HEK293T (cell line): ENCODE measurements at regions not wholly inside any gene's neighbourhood (a gene's known extent, or its start where the extent isn't known, plus 50 kb on each side); places are given as distances from the start of the nearest gene placed in this dataset.

ENCODE experiments used
- CTCF ChIA-PET: fragments of 350-600 bp; formaldehyde crosslinking; extraction: SDS; loops from one replicate; lab custom pipeline; 2021; ENCODE audit warnings: antibody characterized with exemption, inconsistent platforms; lab: Yijun Ruan, JAX
- POLR2A ChIA-PET: fragments of 350-600 bp; formaldehyde crosslinking; extraction: SDS; loops from one replicate; lab custom pipeline; 2020; ENCODE audit warnings: antibody characterized with exemption, inconsistent platforms; lab: Yijun Ruan, JAX
- DNase-seq: peaks from one replicate; pipeline ENCODE4 v3.0.0; 2012; ENCODE audit warnings: mixed read lengths; ENCODE audit errors: extremely low spot score
- ARNT ChIP-seq: fragments of 450-650 bp; IDR thresholded peaks from 2 replicates; pipeline ENCODE4 v1.6.1; 2017; ENCODE audit warnings: mild to moderate bottlenecking
- BHLHE40 ChIP-seq: fragments of 450-650 bp; IDR thresholded peaks from 2 replicates; pipeline ENCODE4 v1.6.1; 2016; ENCODE audit warnings: mild to moderate bottlenecking, moderate library complexity, borderline replicate concordance
- CTBP1 ChIP-seq: fragments of 450-650 bp; IDR thresholded peaks from 2 replicates; pipeline ENCODE4 v1.6.1; 2016; ENCODE audit warnings: borderline replicate concordance
- ELF4 ChIP-seq: fragments of 450-650 bp; IDR thresholded peaks from 2 replicates; pipeline ENCODE4 v1.6.1; 2017; ENCODE audit warnings: antibody characterized with exemption
- FOXA1 ChIP-seq: fragments of 450-650 bp; IDR thresholded peaks from 2 replicates; pipeline ENCODE4 v1.6.1; 2016; ENCODE audit warnings: mild to moderate bottlenecking
- FOXK2 ChIP-seq: fragments of 450-650 bp; IDR thresholded peaks from 2 replicates; pipeline ENCODE4 v1.6.1; 2016; ENCODE audit warnings: mild to moderate bottlenecking
- FOXM1 ChIP-seq: fragments of 450-650 bp; IDR thresholded peaks from 2 replicates; pipeline ENCODE4 v1.6.1; 2017; ENCODE audit warnings: mild to moderate bottlenecking, borderline replicate concordance
- HDGF ChIP-seq: fragments of 450-650 bp; IDR thresholded peaks from 2 replicates; pipeline ENCODE4 v1.6.1; 2017; ENCODE audit warnings: antibody characterized with exemption, borderline replicate concordance
- L3MBTL2 ChIP-seq: fragments of 450-650 bp; conservative IDR thresholded peaks from 2 replicates; pipeline ENCODE4 v1.6.1; 2016; ENCODE audit warnings: mild to moderate bottlenecking
- LEF1 ChIP-seq: fragments of 450-650 bp; IDR thresholded peaks from 2 replicates; pipeline ENCODE4 v1.6.1; 2017; ENCODE audit warnings: mild to moderate bottlenecking, borderline replicate concordance
- NFRKB ChIP-seq: fragments of 450-650 bp; IDR thresholded peaks from 2 replicates; pipeline ENCODE4 v1.6.1; 2016; ENCODE audit warnings: mild to moderate bottlenecking, moderate library complexity
- PKNOX1 ChIP-seq: fragments of 450-650 bp; IDR thresholded peaks from 2 replicates; pipeline ENCODE4 v1.6.1; 2016
- SP1 ChIP-seq: fragments of 450-650 bp; IDR thresholded peaks from 2 replicates; pipeline ENCODE4 v1.6.1; 2017
- SUZ12 ChIP-seq: fragments of 450-650 bp; IDR thresholded peaks from 2 replicates; pipeline ENCODE4 v1.6.1; 2016; ENCODE audit warnings: mild to moderate bottlenecking
- TARDBP ChIP-seq: fragments of 450-650 bp; IDR thresholded peaks from 2 replicates; pipeline ENCODE4 v1.6.1; 2016
- ZNF384 ChIP-seq: fragments of 450-650 bp; IDR thresholded peaks from 2 replicates; pipeline ENCODE4 v1.6.1; 2016

GRCh38 chrX:131356725-131357124 is 67.6 kb upstream of the IGSF1 start:
- ChIA-PET POLR2A (no interaction called here), CTCF (interaction anchor here (1.8 kb wide), 1 partner anchor 9 kb away, joined by 6 read pairs; no protein-coding TSS in a partner anchor)
- TF ChIP-seq TARDBP (no peak), ELF4 (no peak), FOXM1 (no peak)
- no peak for DNase-seq

GRCh38 chrX:131359611-131360010 is 70.5 kb upstream of the IGSF1 start:
- CTCF ChIA-PET: no interaction called here
- POLR2A ChIA-PET: no interaction called here
- DNase-seq: no peak
- TF ChIP-seq CTBP1 (no peak), ZNF384 (no peak), HDGF (no peak), TARDBP (no peak), FOXK2 (no peak), ELF4 (no peak), SP1 (no peak), NFRKB (no peak), FOXA1 (no peak), SUZ12 (no peak)

- TF ChIP-seq FOXA1: no peak
- TF ChIP-seq TARDBP: no peak
- no peak for TF ChIP-seq BHLHE40
- no peak for TF ChIP-seq NFRKB
- TF ChIP-seq CTBP1: no peak
- TF ChIP-seq HDGF: no peak
- no peak for TF ChIP-seq FOXK2
- TF ChIP-seq SUZ12: no peak
- TF ChIP-seq PKNOX1: no peak
- DNase-seq: no peak
- POLR2A ChIA-PET: no interaction called here
- CTCF ChIA-PET: interaction anchor here (0.6 to 1.1 kb wide), 6 partner anchors 8 to 356 kb away, joined by 3 to 6 read pairs (median 4); no protein-coding TSS in a partner anchor
Observed at GRCh38 chrX:131365766-131366165, 76.7 kb upstream of the IGSF1 start.

GRCh38 chrX:131366407-131366806 is 77.3 kb upstream of the IGSF1 start:
- POLR2A ChIA-PET: no interaction called here
- CTCF ChIA-PET: interaction anchor here (0.6 to 1.1 kb wide), 5 partner anchors 8 to 309 kb away, joined by 3 to 6 read pairs (median 4); no protein-coding TSS in a partner anchor
- TF ChIP-seq ZNF384: no peak
- no peak for TF ChIP-seq HDGF
- no peak for TF ChIP-seq CTBP1
- TF ChIP-seq NFRKB: no peak
- TF ChIP-seq PKNOX1: no peak
- TF ChIP-seq FOXM1: no peak
- TF ChIP-seq LEF1: no peak
- no peak for TF ChIP-seq BHLHE40
- no peak for TF ChIP-seq TARDBP
- no peak for TF ChIP-seq ARNT
- TF ChIP-seq ELF4: no peak
- no peak for TF ChIP-seq FOXK2
- no peak for TF ChIP-seq L3MBTL2
- TF ChIP-seq SUZ12: no peak
- TF ChIP-seq FOXA1: no peak
- peak; percentile 21 for DNase-seq

GRCh38 chrX:131388293-131388692 is 99.2 kb upstream of the IGSF1 start:
- no peak for TF ChIP-seq ZNF384
- no peak for TF ChIP-seq ARNT
- TF ChIP-seq SP1: no peak
- TF ChIP-seq PKNOX1: no peak
- no peak for TF ChIP-seq NFRKB
- no peak for TF ChIP-seq LEF1
- no peak for TF ChIP-seq ELF4
- TF ChIP-seq SUZ12: no peak
- no peak for TF ChIP-seq L3MBTL2
- no peak for TF ChIP-seq FOXM1
- TF ChIP-seq FOXA1: no peak
- TF ChIP-seq BHLHE40: no peak
- TF ChIP-seq HDGF: no peak
- no peak for TF ChIP-seq FOXK2
- TF ChIP-seq CTBP1: no peak
- no peak for TF ChIP-seq TARDBP
- DNase-seq: no peak
- ChIA-PET CTCF (no interaction called here), POLR2A (no interaction called here)

- ChIA-PET CTCF (interaction anchor here (0.6 kb wide), 1 partner anchor 398 kb away, joined by 4 read pairs; no protein-coding TSS in a partner anchor), POLR2A (no interaction called here)
- TF ChIP-seq SP1 (no peak), L3MBTL2 (no peak), ELF4 (no peak), FOXA1 (no peak), FOXK2 (no peak), HDGF (no peak), PKNOX1 (no peak), LEF1 (no peak), ZNF384 (no peak), CTBP1 (no peak)
- no peak for DNase-seq
Observed at GRCh38 chrX:131392666-131393065, 103.6 kb upstream of the IGSF1 start.
